Caco-2 (cell line): ENCODE measurements at regions not wholly inside any gene's neighbourhood (a gene's known extent, or its start where the extent isn't known, plus 50 kb on each side); places are given as distances from the start of the nearest gene placed in this dataset.

ENCODE experiments used
- BruUV-seq: library from RNA; stranded (reverse); fragments of 400-500 nt; replicated peaks from 2 replicates; lab custom pipeline; 2021; lab: Mats Ljungman, UMichigan
- CTCF ChIA-PET: fragments of 300-600 bp; sonication (Branson Sonifier 250); formaldehyde crosslinking; loops from one replicate; lab custom pipeline; 2022; ENCODE audit warnings: antibody characterized with exemption; lab: Charles Lee
- POLR2A ChIA-PET: fragments of 300-600 bp; sonication (Branson Sonifier 250); formaldehyde crosslinking; loops from one replicate; lab custom pipeline; 2022; ENCODE audit warnings: antibody characterized with exemption; lab: Charles Lee
- DNase-seq, 2 experiments: peaks; one replicate each; pipeline versions ENCODE4 v3.0.0 to v3.0.0-alpha.2; 2020 to 2022
- H3K27me3 ChIP-seq: replicated peaks from 2 replicates; pipeline ENCODE4 v1.6.0; 2011; ENCODE audit warnings: low read length; ENCODE audit not compliant: control insufficient read depth, insufficient read depth
- H3K36me3 ChIP-seq: 2 replicates; pipeline ENCODE4 v1.5.1; 2011; ENCODE audit warnings: low read length; ENCODE audit not compliant: control insufficient read depth, insufficient read depth
- H3K4me1 ChIP-seq: fragments of 250-450 bp; sonication (Bioruptor Pico); 2 replicates; pipeline ENCODE4 v1.5.1; 2020; ENCODE audit warnings: mild to moderate bottlenecking
- H3K4me3 ChIP-seq: 2 replicates; pipeline ENCODE4 v1.5.1; 2011; ENCODE audit warnings: low read depth, mild to moderate bottlenecking, control low read depth, low read length
- H3K9me3 ChIP-seq: fragments of 250-450 bp; sonication (Bioruptor Pico); 2 replicates; pipeline ENCODE4 v1.5.1; 2020; ENCODE audit warnings: mild to moderate bottlenecking, moderate library complexity
- H3K27ac Mint-ChIP-seq: one replicate; pipeline ENCODE4 v1.8.0; 2022; ENCODE audit warnings: mixed read lengths; ENCODE audit not compliant: unreplicated experiment
- H3K27me3 Mint-ChIP-seq: one replicate; pipeline ENCODE4 v1.8.0; 2022; ENCODE audit warnings: mixed read lengths; ENCODE audit not compliant: insufficient read depth, unreplicated experiment
- H3K36me3 Mint-ChIP-seq: one replicate; pipeline ENCODE4 v1.8.0; 2022; ENCODE audit warnings: mild to moderate bottlenecking, mixed read lengths; ENCODE audit not compliant: insufficient read depth, unreplicated experiment
- H3K4me1 Mint-ChIP-seq: one replicate; pipeline ENCODE4 v1.8.0; 2022; ENCODE audit warnings: low read depth, mixed read lengths; ENCODE audit not compliant: unreplicated experiment
- H3K4me3 Mint-ChIP-seq: one replicate; pipeline ENCODE4 v1.8.0; 2022; ENCODE audit warnings: mild to moderate bottlenecking, moderate library complexity, mixed read lengths; ENCODE audit not compliant: unreplicated experiment
- H3K9me3 Mint-ChIP-seq: one replicate; pipeline ENCODE4 v1.8.0; 2022; ENCODE audit warnings: mixed read lengths; ENCODE audit not compliant: unreplicated experiment
- CTCF ChIP-seq, 2 experiments: fragments of 200-600 bp in 1 of 2; IDR thresholded peaks; 1 replicate in 1 of 2; 2 replicates in 1 of 2; pipeline versions ENCODE4 v1.5.1 to v1.8.0; 2011 to 2022; ENCODE audit warnings: antibody characterized with exemption in 1 of 2, control low read depth in 1 of 2, inconsistent platforms in 1 of 2, low read depth in 1 of 2, low read length in 1 of 2, mild to moderate bottlenecking in 1 of 2, moderate library complexity in 1 of 2; ENCODE audit not compliant: insufficient read depth in 1 of 2, severe bottlenecking in 1 of 2, unreplicated experiment in 1 of 2
- intact Hi-C: fragments of 100-400 bp; cut with micrococcal nuclease; formaldehyde crosslinking; loops from one replicate; pipeline ENCODE4 v1.10.0; 2022; ENCODE audit not compliant: unreplicated experiment

- H3K36me3 ChIP-seq, result no peaks in the 10 kb centered on the region
- intact Hi-C loops, result no loop called here
- Mint-ChIP-seq H3K4me3 (no peak overlapping the region), H3K27ac (no peak overlapping the region), H3K27me3 (peaks cover 5% of the 10 kb centered on the region), H3K9me3 (no peaks in the 10 kb centered on the region), H3K4me1 (no peaks in the 10 kb centered on the region), H3K36me3 (no peaks in the 10 kb centered on the region)
- no TSS peak for BruUV-seq
- DNase-seq, result no peak
- H3K27me3 ChIP-seq, result no peaks in the 10 kb centered on the region
- POLR2A ChIA-PET, result no interaction called here
- CTCF ChIA-PET, result no interaction called here
- no peaks in the 10 kb centered on the region for H3K4me1 ChIP-seq
- no peak for TF ChIP-seq CTCF (IDR thresholded peaks at IDR 0.05; ENCODE audit: insufficient read depth in 1 of 2, low read depth in 1 of 2, low read length in 1 of 2, severe bottlenecking in 1 of 2, unreplicated experiment in 1 of 2)
- H3K9me3 ChIP-seq, result no peaks in the 10 kb centered on the region
- no peak overlapping the region for H3K4me3 ChIP-seq
Measured at GRCh38 chr6:10215326-10216110, 199.4 kb downstream of the TFAP2A start.

GRCh38 chr6:10210052-10210451, 204.8 kb downstream of the TFAP2A start:
- Mint-ChIP-seq H3K4me1 (no peaks in the 10 kb centered on the region), H3K9me3 (no peaks in the 10 kb centered on the region), H3K36me3 (no peaks in the 10 kb centered on the region), H3K27ac (no peak overlapping the region), H3K4me3 (no peak overlapping the region), H3K27me3 (peaks cover 7% of the 10 kb centered on the region)
- H3K4me3 ChIP-seq, result no peak overlapping the region
- no peaks in the 10 kb centered on the region for H3K27me3 ChIP-seq
- intact Hi-C loops, result no loop called here
- H3K9me3 ChIP-seq, result no peaks in the 10 kb centered on the region
- ChIA-PET CTCF (no interaction called here), POLR2A (no interaction called here)
- H3K4me1 ChIP-seq, result no peaks in the 10 kb centered on the region
- DNase-seq, result no peak
- no peaks in the 10 kb centered on the region for H3K36me3 ChIP-seq
- TF ChIP-seq CTCF (IDR thresholded peaks at IDR 0.05; ENCODE audit: insufficient read depth in 1 of 2, low read depth in 1 of 2, low read length in 1 of 2, severe bottlenecking in 1 of 2, unreplicated experiment in 1 of 2), result no peak
- BruUV-seq, result no TSS peak

- no peak overlapping the region for H3K4me3 ChIP-seq
- no peak overlapping the region for H3K27ac Mint-ChIP-seq
- no TSS peak for BruUV-seq
- ChIA-PET CTCF (no interaction called here), POLR2A (no interaction called here)
- TF ChIP-seq CTCF (IDR thresholded peaks at IDR 0.05; ENCODE audit: insufficient read depth in 1 of 2, low read depth in 1 of 2, low read length in 1 of 2, severe bottlenecking in 1 of 2, unreplicated experiment in 1 of 2), result no peak
- H3K4me1 Mint-ChIP-seq, result peaks cover 5% of the 10 kb centered on the region
- intact Hi-C loops, result no loop called here
- no peaks in the 10 kb centered on the region for H3K36me3 ChIP-seq
- no peak overlapping the region for H3K4me3 Mint-ChIP-seq
- DNase-seq, result no peak
- H3K27me3 Mint-ChIP-seq, result peaks cover 7% of the 10 kb centered on the region
- no peaks in the 10 kb centered on the region for H3K4me1 ChIP-seq
- no peaks in the 10 kb centered on the region for H3K9me3 Mint-ChIP-seq
- no peaks in the 10 kb centered on the region for H3K36me3 Mint-ChIP-seq
- H3K27me3 ChIP-seq, result no peaks in the 10 kb centered on the region
- H3K9me3 ChIP-seq, result no peaks in the 10 kb centered on the region
Measured at GRCh38 chr6:10205892-10206291, 209.0 kb downstream of the TFAP2A start.
